ENCODE measurements at regions not wholly inside any gene's neighbourhood (a gene's known extent, or its start where the extent isn't known, plus 50 kb on each side); places are given as distances from the start of the nearest gene placed in this dataset.

- DNase-seq: no peak
- Histone ChIP-seq H3K9ac (ENCODE audit: insufficient read depth in 1 of 2, low read length in 2 of 2) (no peak overlapping the region), H3K27me3 (ENCODE audit: control insufficient read depth in 3 of 3, insufficient read depth in 3 of 3, low read length in 2 of 3) (no peaks in the 10 kb centered on the region), H3K9me3 (ENCODE audit: control insufficient read depth in 4 of 4, insufficient read depth in 3 of 4, low read length in 3 of 4) (peaks cover 0 to 6% (median 0%) of the 10 kb centered on the region in 4 donors), H3K27ac (ENCODE audit: low read depth in 1 of 2, low read length in 1 of 2) (no peak overlapping the region), H3K4me3 (no peak overlapping the region), H3K36me3 (ENCODE audit: control insufficient read depth in 4 of 4, insufficient read depth in 4 of 4, low read length in 4 of 4) (no peaks in the 10 kb centered on the region), H3K4me1 (ENCODE audit: control insufficient read depth in 5 of 5, insufficient read depth in 5 of 5, low read length in 5 of 5) (peaks cover 0 to 2% (median 0%) of the 10 kb centered on the region in 5 donors)
- WGBS, 2 donors: 58 to 71% methylated on average over 7 of the region's 7 CpGs
- no peak for ATAC-seq (ENCODE audit: insufficient read depth, low FRiP score)
- TF ChIP-seq CTCF (IDR thresholded peaks at IDR 0.05; ENCODE audit: control extremely low read depth, extremely low read depth): no peak
Observed at GRCh38 chr2:14944562-14945346, 312.2 kb downstream of the LRATD1 start.

DNA sequence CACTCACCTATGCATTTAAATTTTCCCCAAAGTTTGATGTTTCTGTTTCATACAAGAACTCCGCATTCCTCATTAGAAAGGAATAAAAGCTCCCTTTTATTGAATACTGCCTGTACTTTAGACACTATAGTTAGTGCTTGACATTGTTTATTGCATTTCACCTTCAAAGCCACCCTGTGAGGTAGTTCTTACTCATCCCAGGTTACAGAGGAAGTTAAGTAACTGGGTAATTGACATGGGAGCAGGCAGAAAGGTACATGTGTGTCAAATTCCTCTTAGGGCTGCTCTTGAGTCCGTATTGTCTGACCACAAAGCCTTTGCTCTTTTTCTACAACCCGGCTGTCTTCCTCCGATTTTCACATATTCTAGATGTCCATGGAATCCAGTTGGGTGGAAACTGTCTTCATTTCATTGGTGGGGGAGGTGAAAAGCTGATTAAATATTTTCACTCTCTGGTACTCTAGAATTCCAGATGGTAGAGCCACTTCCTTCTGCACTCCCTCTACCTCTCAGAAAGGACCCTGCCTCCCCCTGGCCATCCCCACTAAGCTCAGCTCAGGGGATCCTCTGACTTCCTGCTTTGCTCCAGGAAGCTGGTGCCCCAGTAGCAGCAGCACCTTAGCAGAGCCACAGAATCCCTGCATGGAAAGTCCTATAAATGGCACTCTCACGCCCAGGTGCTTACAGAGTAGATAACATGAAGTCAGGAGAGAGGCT lies 319.2 kb downstream of the LRATD1 start:
- no peak for TF ChIP-seq CTCF (IDR thresholded peaks at IDR 0.05; ENCODE audit: control extremely low read depth, extremely low read depth)
- no peaks in the 10 kb centered on the region for H3K4me1 ChIP-seq (ENCODE audit: control insufficient read depth in 5 of 5, insufficient read depth in 5 of 5, low read length in 5 of 5)
- no peak for DNase-seq
- H3K27ac ChIP-seq (ENCODE audit: low read depth in 1 of 2, low read length in 1 of 2): no peak overlapping the region
- H3K27me3 ChIP-seq (ENCODE audit: control insufficient read depth in 3 of 3, insufficient read depth in 3 of 3, low read length in 2 of 3): no peaks in the 10 kb centered on the region
- no peak overlapping the region for H3K9ac ChIP-seq (ENCODE audit: insufficient read depth in 1 of 2, low read length in 2 of 2)
- H3K4me3 ChIP-seq: no peak overlapping the region
- no peak for ATAC-seq (ENCODE audit: insufficient read depth, low FRiP score)
- peaks cover 0 to 4% (median 0%) of the 10 kb centered on the region in 4 donors for H3K9me3 ChIP-seq (ENCODE audit: control insufficient read depth in 4 of 4, insufficient read depth in 3 of 4, low read length in 3 of 4)
- 87 to 91% methylated on average over 5 of the region's 5 CpGs for WGBS, 2 donors
- H3K36me3 ChIP-seq (ENCODE audit: control insufficient read depth in 4 of 4, insufficient read depth in 4 of 4, low read length in 4 of 4): no peaks in the 10 kb centered on the region

- TF ChIP-seq CTCF (IDR thresholded peaks at IDR 0.05; ENCODE audit: control extremely low read depth, extremely low read depth): no peak
- ATAC-seq (ENCODE audit: insufficient read depth, low FRiP score): no peak
- Histone ChIP-seq H3K27ac (ENCODE audit: low read depth in 1 of 2, low read length in 1 of 2) (no peak overlapping the region), H3K4me3 (no peak overlapping the region), H3K27me3 (ENCODE audit: control insufficient read depth in 3 of 3, insufficient read depth in 3 of 3, low read length in 2 of 3) (no peaks in the 10 kb centered on the region), H3K36me3 (ENCODE audit: control insufficient read depth in 4 of 4, insufficient read depth in 4 of 4, low read length in 4 of 4) (no peaks in the 10 kb centered on the region), H3K9me3 (ENCODE audit: control insufficient read depth in 4 of 4, insufficient read depth in 3 of 4, low read length in 3 of 4) (peaks cover 0 to 4% (median 0%) of the 10 kb centered on the region in 4 donors), H3K9ac (ENCODE audit: insufficient read depth in 1 of 2, low read length in 2 of 2) (no peak overlapping the region), H3K4me1 (ENCODE audit: control insufficient read depth in 5 of 5, insufficient read depth in 5 of 5, low read length in 5 of 5) (no peaks in the 10 kb centered on the region)
- no peak for DNase-seq
- 82 to 83% methylated on average over 6 of the region's 6 CpGs for WGBS, 2 donors
Observed at GRCh38 chr2:14952400-14952963, 320.0 kb downstream of the LRATD1 start.

All from lung (tissue), 11 donors.